ENCODE measurements at regions not wholly inside any gene's neighbourhood (a gene's known extent, or its start where the extent isn't known, plus 50 kb on each side); places are given as distances from the start of the nearest gene placed in this dataset.
A peak's percentile ranks its signal among the peaks of the same experiment; 100 is the strongest.

DNA sequence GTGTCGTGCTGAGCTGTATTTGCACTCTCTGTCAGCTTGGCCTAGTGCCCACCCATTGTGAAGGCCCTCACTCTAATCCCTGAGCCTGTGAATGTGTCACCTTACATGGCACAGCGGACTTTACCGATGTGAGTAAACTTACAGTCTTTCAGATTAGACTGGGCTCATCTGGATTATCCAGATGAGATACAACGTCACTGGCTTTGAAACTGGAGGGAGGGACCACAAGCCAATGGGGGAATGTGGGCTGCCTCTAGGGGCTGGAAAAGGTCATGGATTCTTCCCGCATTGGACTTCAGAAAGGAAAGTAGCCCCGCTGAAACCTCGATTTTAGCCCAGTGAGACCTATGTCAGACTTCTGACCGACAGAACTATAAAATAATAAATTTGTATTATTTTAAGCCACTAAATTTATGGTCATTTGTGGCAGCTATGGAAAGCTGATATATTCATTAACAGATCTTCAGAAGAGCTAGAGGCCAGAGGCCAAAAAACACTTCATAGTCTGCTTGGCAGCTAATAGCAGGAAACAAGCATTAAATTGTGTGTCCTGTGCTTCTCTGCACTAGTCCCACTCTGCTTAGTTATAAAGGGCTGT lies 139.0 kb upstream of the GAS1 start:
- peak; percentile 25 for DNase-seq

- no peak for DNase-seq
These were observed 139.9 kb upstream of the GAS1 start for GRCh38 chr9:87087197-87087596.

- DNase-seq, result peak; percentile 38
These were observed 140.9 kb upstream of the GAS1 start for GRCh38 chr9:87088192-87088591.

DNA sequence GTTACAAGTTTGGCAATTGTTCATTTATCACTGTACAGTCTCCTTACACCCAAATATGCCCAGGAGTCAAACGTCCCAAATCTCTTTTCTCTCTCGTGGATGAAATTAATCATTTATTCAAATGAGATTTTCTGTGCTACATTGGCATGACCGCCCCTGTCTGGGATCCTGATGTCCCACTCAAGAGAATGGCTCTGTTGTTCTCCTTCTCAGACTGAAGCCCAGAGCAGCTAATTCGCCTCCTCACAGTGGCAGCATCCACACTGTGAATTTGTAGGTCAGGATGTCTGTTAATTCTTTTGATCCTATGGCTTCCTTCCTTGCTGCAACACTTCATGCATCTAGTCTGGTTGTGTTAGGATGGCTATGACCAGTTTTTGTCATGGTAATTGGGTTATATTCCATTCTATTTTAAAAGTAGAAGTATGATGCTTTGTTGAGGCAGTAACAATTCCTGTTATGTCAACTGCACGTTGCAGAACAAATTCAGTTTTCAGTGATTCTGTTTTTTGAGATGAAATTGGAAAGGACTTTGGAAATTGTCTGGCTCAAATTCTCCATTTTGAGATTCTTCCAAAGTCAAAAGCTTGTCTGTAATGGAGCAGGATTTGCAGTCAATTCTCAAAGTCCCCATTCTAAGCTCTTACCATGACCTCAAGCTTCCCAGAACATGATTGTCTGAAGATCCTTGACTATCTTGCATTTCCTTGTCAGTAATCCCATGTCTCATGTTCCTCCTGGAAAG lies 141.5 kb upstream of the GAS1 start:
- DNase-seq, result peak; percentile 71

DNA sequence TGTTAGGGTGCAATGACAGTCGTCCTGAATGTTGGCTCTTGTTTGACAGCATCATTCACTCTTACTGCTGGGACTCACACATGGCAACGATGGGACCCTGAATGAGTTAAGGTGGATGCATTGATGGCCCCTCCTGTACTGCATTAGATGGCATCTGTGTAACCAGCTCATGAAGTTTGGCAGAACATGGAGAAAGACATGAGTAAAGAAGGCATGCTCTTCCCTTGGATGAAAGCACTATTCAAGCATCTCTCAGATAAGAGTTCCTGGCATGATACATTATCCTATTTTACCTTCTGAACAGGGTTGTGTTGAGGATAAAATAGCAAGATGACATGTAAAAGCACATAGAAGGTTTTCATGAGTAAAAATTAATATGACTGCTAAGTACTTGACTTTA lies 142.2 kb upstream of the GAS1 start:
- peak; percentile 15 for DNase-seq

DNA sequence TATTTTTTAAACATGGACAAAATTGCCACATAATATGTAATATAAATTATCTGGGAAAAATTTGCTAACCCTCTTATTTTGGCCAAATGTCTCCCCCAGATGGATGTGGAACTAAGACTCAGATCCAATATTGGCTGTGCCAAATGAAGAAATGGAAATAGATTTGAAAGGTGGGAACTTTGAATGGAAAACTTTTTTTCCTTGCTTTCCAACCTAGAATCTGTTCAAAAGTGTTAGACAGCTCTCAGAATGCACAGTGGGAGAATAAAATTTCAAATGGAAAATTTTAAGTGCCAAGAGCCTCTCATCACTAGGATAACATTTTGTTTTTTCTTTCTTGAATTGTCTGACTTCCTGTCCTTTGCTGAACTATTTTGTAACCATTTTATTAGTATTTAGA lies 142.6 kb upstream of the GAS1 start:
- peak; percentile 78 for DNase-seq

- no peak for DNase-seq
These were observed 146.5 kb upstream of the GAS1 start for GRCh38 chr9:87093777-87094176.

DNA sequence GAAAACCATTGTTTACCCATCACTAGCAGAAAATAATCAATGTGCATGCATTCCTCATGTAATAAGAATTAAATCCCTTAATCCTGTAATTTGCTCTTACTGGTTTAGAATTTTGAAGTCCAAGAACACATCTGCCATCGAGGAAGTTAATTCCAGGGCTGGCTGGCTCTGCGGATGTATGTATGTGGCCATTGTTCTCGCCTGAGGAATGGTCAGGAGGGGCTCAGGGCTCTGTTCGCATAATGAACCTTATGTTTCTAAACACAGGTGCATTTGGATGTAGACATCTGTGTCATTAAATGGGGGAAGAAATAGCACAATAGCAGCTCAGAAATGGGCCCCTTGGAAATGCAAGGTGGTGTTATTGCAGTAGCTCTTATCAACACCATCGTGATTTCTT lies 148.6 kb upstream of the GAS1 start:
- DNase-seq, result peak; percentile 56

- DNase-seq, result no peak
These were observed 149.2 kb upstream of the GAS1 start for GRCh38 chr9:87096506-87096905.

DNA sequence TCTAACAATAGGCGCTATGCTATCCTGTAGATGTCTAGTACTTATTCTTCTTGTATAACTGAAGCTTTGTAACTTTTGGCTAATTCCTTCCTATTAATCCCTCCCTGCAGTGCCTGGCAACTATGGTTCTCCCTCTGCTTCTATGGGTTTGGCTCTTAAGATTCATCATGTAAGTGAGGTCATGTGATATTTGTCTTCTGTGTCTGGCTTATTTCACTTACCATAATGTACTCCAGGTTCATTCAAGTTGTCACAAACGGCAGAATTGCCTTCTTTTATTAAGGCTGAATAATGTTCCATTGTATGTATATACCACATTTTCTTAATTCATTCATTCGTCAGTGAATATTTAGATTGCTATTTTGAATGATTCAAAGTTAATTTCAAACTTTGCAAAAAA lies 149.9 kb upstream of the GAS1 start:
- peak; percentile 17 for DNase-seq

- DNase-seq, result peak; percentile 24
These were observed 152.1 kb upstream of the GAS1 start for GRCh38 chr9:87099407-87099806.

DNA sequence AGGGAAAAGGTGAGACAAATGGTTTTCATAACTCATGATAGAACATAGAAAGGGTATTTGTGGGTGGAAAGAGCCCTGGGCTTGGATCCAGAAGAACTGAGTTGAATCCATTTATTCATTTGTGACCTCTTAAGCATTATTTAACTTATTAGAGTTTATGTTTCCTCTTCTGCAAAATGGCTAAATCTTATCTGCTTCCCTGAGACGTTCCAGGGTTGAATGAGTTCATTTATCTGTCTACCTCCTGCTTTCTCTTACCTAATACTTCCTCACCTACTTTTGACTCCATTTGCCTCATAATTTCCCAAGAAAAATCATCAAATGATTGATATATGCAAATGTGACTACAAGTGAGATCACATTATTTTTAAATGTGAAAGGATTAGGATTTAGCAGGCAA lies 152.7 kb upstream of the GAS1 start:
- no peak for DNase-seq

DNA sequence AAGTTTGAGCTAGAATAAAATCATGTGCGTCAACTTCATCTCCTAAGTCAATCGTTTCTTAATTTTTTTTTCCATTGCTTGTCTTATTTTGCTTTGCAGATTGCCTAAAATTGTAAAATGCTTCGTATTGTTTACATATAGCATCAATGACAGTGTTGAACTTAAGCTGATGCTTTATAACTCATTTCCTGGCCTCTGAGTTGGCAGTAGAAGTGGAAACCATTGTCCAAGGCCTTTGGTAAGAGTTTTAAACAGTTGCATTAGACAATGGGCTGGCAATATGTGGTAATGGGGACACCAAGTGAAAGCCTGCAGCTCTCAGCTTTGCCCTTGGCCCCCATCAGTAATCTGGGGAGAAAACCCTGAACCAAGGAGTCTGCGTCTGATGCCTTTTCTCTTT lies 154.8 kb upstream of the GAS1 start:
- DNase-seq, result peak; percentile 34

DNA sequence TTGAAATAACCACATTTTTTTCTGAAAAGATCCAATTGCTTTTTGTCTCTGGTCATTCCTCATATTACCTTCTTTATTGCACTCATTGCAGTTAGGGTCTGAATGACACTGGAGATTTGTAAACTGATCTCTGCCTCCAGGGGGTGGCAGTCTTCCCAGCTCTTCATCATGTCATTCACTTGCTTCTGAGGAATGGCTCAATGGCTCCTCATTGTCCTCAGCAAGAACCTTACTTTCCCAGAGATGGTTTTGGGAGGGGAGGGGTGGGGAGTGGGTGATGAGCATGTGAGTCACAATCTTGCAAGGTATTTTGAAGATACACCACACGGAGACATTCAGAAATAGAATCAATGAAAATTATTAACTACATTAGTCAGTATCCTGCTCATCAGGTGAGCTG lies 159.8 kb upstream of the GAS1 start:
- DNase-seq, result no peak

- peak; percentile 85 for DNase-seq
These were observed 161.4 kb upstream of the GAS1 start for GRCh38 chr9:87108661-87109060.

- DNase-seq, result peak; percentile 73
These were observed 161.9 kb upstream of the GAS1 start for GRCh38 chr9:87109231-87109631.

GRCh38 chr9:87109851-87110250 lies 162.5 kb upstream of the GAS1 start:
- DNase-seq, result no peak

DNA sequence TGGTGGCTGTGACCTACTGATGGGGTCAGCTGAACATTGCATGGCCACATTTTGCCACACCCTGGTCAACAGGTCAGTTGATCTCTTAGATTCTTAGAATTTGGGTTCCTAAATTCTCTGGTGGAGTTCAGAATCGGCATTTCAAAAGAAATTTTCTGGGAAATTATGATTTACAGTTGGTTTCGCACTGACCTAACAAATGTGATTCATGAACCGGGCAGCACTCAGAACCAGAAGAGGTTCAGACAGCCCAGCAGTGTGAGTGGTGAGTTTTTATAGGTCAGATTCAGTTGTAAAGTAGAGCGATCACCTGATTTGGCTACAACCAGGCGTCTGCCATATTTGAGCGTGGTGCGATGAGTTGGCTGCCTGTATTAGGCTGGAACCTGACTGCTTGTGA lies 163.7 kb upstream of the GAS1 start:
- no peak for DNase-seq

GRCh38 chr9:87112656-87113055 lies 165.3 kb upstream of the GAS1 start:
- DNase-seq, result no peak

- DNase-seq, result peak; percentile 28
These were observed 166.6 kb upstream of the GAS1 start for GRCh38 chr9:87113874-87114273.

GRCh38 chr9:87115785-87116184 lies 168.5 kb upstream of the GAS1 start:
- peak; percentile 74 for DNase-seq

DNA sequence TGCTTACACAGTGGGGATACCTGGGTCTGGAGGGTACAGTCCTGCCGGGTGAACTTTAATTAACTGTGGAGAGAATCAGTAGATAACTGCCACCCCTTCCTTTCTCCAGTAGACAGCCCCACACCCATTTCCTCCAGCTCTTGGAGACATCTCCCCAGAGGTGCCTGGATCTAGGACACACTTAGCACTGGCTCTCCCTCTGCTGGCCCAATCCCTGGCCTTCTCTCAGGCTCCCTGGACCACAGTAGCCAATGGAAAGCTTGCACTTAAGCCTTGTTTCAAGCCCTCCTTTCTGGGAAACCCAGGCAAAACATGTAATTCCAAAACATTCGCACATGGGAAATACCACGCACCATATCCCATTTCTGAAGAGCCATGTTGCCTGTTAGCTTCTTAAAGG lies 169.2 kb upstream of the GAS1 start:
- DNase-seq, result no peak

- DNase-seq, result no peak
These were observed 171.3 kb upstream of the GAS1 start for GRCh38 chr9:87118594-87118993.

GRCh38 chr9:87119328-87119881 lies 172.1 kb upstream of the GAS1 start:
- peak; percentile 87 for DNase-seq
